Hepatocyte (in vitro differentiated cells): ENCODE measurements at regions not wholly inside any gene's neighbourhood (a gene's known extent, or its start where the extent isn't known, plus 50 kb on each side); places are given as distances from the start of the nearest gene placed in this dataset.

Experiments used
- EZH2 ChIP-seq: fragments of 200-600 bp; sonication (generic); IDR thresholded peaks from 2 replicates; pipeline ENCODE4 v1.6.1; 2016; ENCODE audit warnings: antibody characterized with exemption, mild to moderate bottlenecking, borderline replicate concordance
- EZH2phosphoT487 ChIP-seq: fragments of 200-600 bp; sonication (generic); IDR thresholded peaks from one replicate; pipeline ENCODE4 v1.6.1; 2018; ENCODE audit warnings: antibody characterized with exemption, mild to moderate bottlenecking, low read depth, moderate library complexity; ENCODE audit not compliant: unreplicated experiment, severe bottlenecking
- TF ChIP-seq, protein P1 (sequence below): fragments of 200-600 bp; sonication (generic); IDR thresholded peaks from 2 replicates; pipeline ENCODE4 v1.5.1; 2016; ENCODE audit warnings: antibody characterized with exemption, mild to moderate bottlenecking; ENCODE audit not compliant: poor library complexity

DNA sequence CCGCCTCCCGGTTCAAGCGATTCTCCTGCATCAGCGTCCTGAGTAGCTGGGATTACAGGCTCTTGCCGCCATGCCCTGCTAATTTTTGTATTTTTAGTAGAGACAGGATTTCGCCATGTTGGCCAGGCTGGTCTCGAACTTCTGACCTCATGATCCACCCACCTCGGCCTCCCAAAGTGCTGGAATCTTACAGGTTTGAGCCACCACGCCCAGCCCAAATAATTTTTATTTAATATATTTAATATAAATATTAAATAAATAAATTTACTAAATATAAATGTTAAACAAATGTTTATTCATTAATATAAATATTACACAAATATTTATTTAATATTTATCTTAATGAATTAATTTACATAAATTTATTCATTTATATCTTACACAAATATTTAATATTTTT lies 120.2 kb downstream of the SHOX start:
- no peak for TF ChIP-seq EZH2
- TF ChIP-seq, protein P1, sequence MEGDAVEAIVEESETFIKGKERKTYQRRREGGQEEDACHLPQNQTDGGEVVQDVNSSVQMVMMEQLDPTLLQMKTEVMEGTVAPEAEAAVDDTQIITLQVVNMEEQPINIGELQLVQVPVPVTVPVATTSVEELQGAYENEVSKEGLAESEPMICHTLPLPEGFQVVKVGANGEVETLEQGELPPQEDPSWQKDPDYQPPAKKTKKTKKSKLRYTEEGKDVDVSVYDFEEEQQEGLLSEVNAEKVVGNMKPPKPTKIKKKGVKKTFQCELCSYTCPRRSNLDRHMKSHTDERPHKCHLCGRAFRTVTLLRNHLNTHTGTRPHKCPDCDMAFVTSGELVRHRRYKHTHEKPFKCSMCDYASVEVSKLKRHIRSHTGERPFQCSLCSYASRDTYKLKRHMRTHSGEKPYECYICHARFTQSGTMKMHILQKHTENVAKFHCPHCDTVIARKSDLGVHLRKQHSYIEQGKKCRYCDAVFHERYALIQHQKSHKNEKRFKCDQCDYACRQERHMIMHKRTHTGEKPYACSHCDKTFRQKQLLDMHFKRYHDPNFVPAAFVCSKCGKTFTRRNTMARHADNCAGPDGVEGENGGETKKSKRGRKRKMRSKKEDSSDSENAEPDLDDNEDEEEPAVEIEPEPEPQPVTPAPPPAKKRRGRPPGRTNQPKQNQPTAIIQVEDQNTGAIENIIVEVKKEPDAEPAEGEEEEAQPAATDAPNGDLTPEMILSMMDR: no peak
- no peak for TF ChIP-seq EZH2phosphoT487
